ENCODE measurements at regions not wholly inside any gene's neighbourhood (a gene's known extent, or its start where the extent isn't known, plus 50 kb on each side); places are given as distances from the start of the nearest gene placed in this dataset.

DNA sequence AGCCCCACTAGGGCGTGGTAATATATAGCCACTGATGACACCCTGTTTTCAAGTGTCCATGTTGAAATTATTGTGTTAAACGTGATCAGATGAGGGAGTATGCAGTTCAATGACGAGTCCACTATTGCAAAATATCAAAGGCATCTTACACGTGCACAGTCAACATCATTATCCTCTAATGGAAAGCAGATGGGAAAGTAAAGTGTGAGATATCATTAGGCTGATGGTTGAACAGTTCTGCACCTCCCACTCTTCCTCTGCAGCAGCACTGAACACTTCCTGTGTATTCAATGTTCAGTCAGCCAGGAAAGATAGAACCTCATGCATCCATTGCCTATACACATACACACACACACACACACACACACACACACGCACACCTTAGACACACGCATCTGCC, 431.8 kb upstream of the CCDC54 start:
- TF ChIP-seq, protein P1, sequence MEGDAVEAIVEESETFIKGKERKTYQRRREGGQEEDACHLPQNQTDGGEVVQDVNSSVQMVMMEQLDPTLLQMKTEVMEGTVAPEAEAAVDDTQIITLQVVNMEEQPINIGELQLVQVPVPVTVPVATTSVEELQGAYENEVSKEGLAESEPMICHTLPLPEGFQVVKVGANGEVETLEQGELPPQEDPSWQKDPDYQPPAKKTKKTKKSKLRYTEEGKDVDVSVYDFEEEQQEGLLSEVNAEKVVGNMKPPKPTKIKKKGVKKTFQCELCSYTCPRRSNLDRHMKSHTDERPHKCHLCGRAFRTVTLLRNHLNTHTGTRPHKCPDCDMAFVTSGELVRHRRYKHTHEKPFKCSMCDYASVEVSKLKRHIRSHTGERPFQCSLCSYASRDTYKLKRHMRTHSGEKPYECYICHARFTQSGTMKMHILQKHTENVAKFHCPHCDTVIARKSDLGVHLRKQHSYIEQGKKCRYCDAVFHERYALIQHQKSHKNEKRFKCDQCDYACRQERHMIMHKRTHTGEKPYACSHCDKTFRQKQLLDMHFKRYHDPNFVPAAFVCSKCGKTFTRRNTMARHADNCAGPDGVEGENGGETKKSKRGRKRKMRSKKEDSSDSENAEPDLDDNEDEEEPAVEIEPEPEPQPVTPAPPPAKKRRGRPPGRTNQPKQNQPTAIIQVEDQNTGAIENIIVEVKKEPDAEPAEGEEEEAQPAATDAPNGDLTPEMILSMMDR (conservative IDR thresholded peaks at IDR 0.05 in 1 of 2, IDR thresholded peaks at IDR 0.05 in 1 of 2; ENCODE audit: extremely low read depth in 1 of 2, insufficient read depth in 1 of 2, low read depth in 1 of 2, low read length in 2 of 2), result no peak
- no peak for TF ChIP-seq EZH2 (IDR thresholded peaks at IDR 0.05; ENCODE audit: borderline replicate concordance, low read length)

Data from mammary epithelial cell (primary cell).